MCF 10A (cell line): ENCODE measurements at regions not wholly inside any gene's neighbourhood (a gene's known extent, or its start where the extent isn't known, plus 50 kb on each side); places are given as distances from the start of the nearest gene placed in this dataset.

Experiments used
- BruUV-seq: library from RNA; stranded (reverse); fragments of 400-500 nt; replicated peaks from 2 replicates; lab custom pipeline; 2021; lab: Mats Ljungman, UMichigan
- CTCF ChIA-PET: fragments of 300-600 bp; sonication (Branson Sonifier 250); formaldehyde crosslinking; extraction: SDS; loops from one replicate; lab custom pipeline; 2021; ENCODE audit warnings: antibody characterized with exemption, inconsistent platforms; lab: Yijun Ruan, JAX
- POLR2A ChIA-PET: fragments of 300-600, 350-650 bp; sonication (Branson Sonifier 250); formaldehyde crosslinking; extraction: SDS; loops from one replicate; lab custom pipeline; 2020; ENCODE audit warnings: antibody characterized with exemption, inconsistent platforms; lab: Yijun Ruan, JAX
- DNase-seq: peaks from one replicate; pipeline ENCODE4 v3.0.0-alpha.2; 2018; ENCODE audit not compliant: unreplicated experiment
- H3K27ac Mint-ChIP-seq: one replicate; pipeline ENCODE4 v1.8.0; 2022; ENCODE audit warnings: mild to moderate bottlenecking, low read depth, mixed read lengths; ENCODE audit not compliant: unreplicated experiment
- H3K27me3 Mint-ChIP-seq: one replicate; pipeline ENCODE4 v1.8.0; 2022; ENCODE audit warnings: mixed read lengths; ENCODE audit not compliant: insufficient read depth, unreplicated experiment
- H3K36me3 Mint-ChIP-seq: one replicate; pipeline ENCODE4 v1.8.0; 2022; ENCODE audit warnings: mild to moderate bottlenecking, moderate library complexity, mixed read lengths; ENCODE audit not compliant: insufficient read depth, unreplicated experiment
- H3K4me1 Mint-ChIP-seq: one replicate; pipeline ENCODE4 v1.8.0; 2022; ENCODE audit warnings: mixed read lengths; ENCODE audit not compliant: insufficient read depth, unreplicated experiment
- H3K4me3 Mint-ChIP-seq: one replicate; pipeline ENCODE4 v1.8.0; 2022; ENCODE audit warnings: mild to moderate bottlenecking, moderate library complexity, mixed read lengths; ENCODE audit not compliant: unreplicated experiment
- H3K9me3 Mint-ChIP-seq: one replicate; pipeline ENCODE4 v1.8.0; 2022; ENCODE audit warnings: mixed read lengths; ENCODE audit not compliant: unreplicated experiment
- intact Hi-C: fragments of 100-400 bp; cut with micrococcal nuclease; formaldehyde crosslinking; loops from 2 replicates; pipeline ENCODE4 v1.14.1; 2022
- TF ChIP-seq, protein P1 (sequence below): fragments of 200-600 bp; IDR thresholded peaks from one replicate; pipeline ENCODE4 v1.8.0; 2022; ENCODE audit warnings: antibody characterized with exemption, mild to moderate bottlenecking; ENCODE audit not compliant: unreplicated experiment

DNA sequence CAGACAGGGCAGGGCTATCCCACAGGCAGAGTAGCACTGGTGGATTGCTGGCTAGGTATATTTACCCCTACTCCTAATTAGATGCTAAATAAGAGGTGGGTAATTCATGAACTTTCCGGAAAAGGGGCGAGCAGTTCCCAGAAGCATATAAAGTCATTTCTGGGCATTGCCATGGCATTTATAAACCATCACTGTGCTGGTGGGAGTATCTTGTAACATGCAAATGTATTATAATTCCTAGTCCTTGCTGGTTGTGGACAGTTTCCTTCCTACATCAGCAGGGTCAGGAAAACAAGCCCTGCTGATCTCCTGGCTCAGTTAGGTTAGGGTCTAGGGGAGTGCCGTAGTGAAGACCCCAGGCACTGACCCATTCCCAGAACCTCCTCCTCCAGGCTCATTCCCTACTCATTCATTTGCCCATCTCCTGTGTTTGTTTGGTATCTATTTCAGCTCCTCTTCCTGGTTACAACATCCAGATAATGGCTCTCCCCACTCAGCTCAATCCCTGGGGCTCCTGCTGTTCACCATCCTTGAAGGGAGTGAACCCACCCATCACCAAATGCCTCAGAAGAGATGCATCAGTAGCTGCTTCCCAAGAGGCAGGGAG lies 282.7 kb downstream of the SRBD1 start:
- Mint-ChIP-seq H3K4me1 (peaks cover 8% of the 10 kb centered on the region), H3K4me3 (no peak overlapping the region), H3K27me3 (no peaks in the 10 kb centered on the region), H3K9me3 (peaks cover 8% of the 10 kb centered on the region), H3K36me3 (no peaks in the 10 kb centered on the region), H3K27ac (no peak overlapping the region)
- ChIA-PET CTCF (interaction anchor here (0.6 kb wide), 1 partner anchor 33 kb away, joined by 3 read pairs; no protein-coding TSS in a partner anchor), POLR2A (interaction anchor here (0.6 kb wide), 1 partner anchor 15 kb away, joined by 3 read pairs; no protein-coding TSS in a partner anchor)
- no peak for DNase-seq
- TF ChIP-seq, protein P1, sequence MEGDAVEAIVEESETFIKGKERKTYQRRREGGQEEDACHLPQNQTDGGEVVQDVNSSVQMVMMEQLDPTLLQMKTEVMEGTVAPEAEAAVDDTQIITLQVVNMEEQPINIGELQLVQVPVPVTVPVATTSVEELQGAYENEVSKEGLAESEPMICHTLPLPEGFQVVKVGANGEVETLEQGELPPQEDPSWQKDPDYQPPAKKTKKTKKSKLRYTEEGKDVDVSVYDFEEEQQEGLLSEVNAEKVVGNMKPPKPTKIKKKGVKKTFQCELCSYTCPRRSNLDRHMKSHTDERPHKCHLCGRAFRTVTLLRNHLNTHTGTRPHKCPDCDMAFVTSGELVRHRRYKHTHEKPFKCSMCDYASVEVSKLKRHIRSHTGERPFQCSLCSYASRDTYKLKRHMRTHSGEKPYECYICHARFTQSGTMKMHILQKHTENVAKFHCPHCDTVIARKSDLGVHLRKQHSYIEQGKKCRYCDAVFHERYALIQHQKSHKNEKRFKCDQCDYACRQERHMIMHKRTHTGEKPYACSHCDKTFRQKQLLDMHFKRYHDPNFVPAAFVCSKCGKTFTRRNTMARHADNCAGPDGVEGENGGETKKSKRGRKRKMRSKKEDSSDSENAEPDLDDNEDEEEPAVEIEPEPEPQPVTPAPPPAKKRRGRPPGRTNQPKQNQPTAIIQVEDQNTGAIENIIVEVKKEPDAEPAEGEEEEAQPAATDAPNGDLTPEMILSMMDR: no peak
- BruUV-seq: no TSS peak
- intact Hi-C loops: no loop called here

DNA sequence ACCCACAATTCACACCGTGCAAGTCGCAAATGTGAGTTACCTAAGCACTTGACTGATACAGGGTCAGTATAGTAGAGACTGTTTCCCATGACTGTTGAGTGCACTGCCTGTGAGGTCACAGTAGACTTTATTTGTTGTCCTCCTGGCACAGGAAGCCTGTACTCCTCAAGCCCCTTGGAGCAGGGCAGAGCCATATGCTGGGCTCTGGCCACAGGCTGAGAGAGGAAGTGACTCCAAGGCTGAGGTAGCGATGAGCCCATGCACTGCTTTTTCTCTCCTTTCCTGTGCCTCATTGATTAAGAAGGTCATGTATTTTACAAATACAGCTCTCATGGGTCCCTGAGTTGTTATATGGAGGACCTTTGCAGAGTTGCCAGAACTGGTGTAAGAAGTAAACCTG lies 287.7 kb downstream of the SRBD1 start:
- no peak overlapping the region for H3K27ac Mint-ChIP-seq
- H3K4me1 Mint-ChIP-seq: peaks cover 11% of the 10 kb centered on the region
- TF ChIP-seq, protein P1: no peak
- no TSS peak for BruUV-seq
- H3K9me3 Mint-ChIP-seq: peaks cover 8% of the 10 kb centered on the region
- no peaks in the 10 kb centered on the region for H3K27me3 Mint-ChIP-seq
- no peak overlapping the region for H3K4me3 Mint-ChIP-seq
- ChIA-PET POLR2A (no interaction called here), CTCF (no interaction called here)
- intact Hi-C loops: no loop called here
- no peak for DNase-seq
- H3K36me3 Mint-ChIP-seq: no peaks in the 10 kb centered on the region

DNA sequence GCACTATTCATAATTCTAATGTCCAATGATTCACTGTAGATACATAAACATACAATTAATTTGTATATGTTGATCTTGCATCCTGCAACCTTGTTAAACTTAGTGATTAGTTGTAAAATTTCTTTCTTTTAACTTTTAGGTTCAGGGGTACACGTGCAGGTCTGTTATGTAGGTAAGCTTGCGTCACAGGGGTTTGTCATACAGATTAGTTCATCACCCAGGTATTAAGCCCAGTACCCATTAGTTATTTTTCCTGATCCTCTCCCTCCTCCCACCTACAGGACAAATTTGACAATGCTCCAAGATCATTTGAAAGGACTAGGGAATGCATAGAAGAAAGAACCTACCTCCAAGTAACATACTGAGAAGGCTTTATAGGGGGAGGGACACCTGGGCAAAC lies 290.1 kb downstream of the SRBD1 start:
- Mint-ChIP-seq H3K4me1 (peaks cover 11% of the 10 kb centered on the region), H3K4me3 (no peak overlapping the region), H3K27me3 (no peaks in the 10 kb centered on the region), H3K36me3 (no peaks in the 10 kb centered on the region), H3K9me3 (peaks cover 8% of the 10 kb centered on the region), H3K27ac (no peak overlapping the region)
- POLR2A ChIA-PET: interaction anchor here (1.1 kb wide), 1 partner anchor 13 kb away, joined by 4 read pairs; no protein-coding TSS in a partner anchor
- TF ChIP-seq, protein P1: no peak
- BruUV-seq: no TSS peak
- no peak for DNase-seq
- intact Hi-C loops: no loop called here
- CTCF ChIA-PET: interaction anchor here (0.6 to 0.7 kb wide), 2 partner anchors 148 to 350 kb away, joined by 3 to 4 read pairs; no protein-coding TSS in a partner anchor

DNA sequence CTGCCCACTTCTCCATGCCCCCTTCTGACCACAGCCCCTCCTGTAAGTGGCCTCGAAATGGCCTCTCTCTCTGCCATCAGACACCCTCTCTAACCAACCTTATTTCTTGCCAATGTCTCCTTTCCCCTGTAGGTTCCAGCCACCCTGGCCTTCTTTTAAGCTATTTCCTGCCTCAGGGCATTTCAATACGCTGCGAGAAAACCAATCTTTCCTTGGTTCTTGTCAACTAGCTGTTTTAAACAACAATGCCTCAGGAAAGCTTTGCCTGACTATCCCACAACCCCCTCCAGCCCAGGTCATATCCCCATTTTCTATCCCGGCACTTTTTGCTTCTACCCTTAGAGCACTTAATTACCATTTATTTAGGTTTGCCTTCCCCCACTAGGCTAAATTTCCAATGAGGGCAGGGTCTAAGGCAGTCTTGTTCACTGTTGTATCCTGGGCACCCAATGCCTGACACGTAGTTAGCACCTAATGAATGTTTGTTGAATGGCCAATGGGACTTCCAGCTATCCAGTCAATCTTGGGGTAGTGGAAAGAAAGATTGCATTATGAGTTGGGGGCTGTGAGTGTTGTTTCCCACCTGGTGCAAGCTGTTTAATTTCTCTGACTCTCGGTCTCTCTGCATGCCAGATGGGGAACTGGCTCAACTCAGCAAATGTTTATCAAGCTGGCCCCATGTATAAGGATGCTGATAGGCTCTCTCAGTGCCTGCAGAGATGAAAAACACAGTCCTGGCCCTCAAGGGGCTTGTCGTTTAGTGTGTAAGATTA lies 291.2 kb downstream of the SRBD1 start:
- intact Hi-C loops: no loop called here
- POLR2A ChIA-PET: interaction anchor here (1.1 kb wide), 1 partner anchor 12 kb away, joined by 4 read pairs; no protein-coding TSS in a partner anchor
- no peak for DNase-seq
- no TSS peak for BruUV-seq
- TF ChIP-seq, protein P1: no peak
- Mint-ChIP-seq H3K4me3 (no peak overlapping the region), H3K27me3 (no peaks in the 10 kb centered on the region), H3K36me3 (no peaks in the 10 kb centered on the region), H3K27ac (no peak overlapping the region), H3K9me3 (peaks cover 8% of the 10 kb centered on the region), H3K4me1 (peaks cover 11% of the 10 kb centered on the region)
- CTCF ChIA-PET: no interaction called here
